Lower leg skin (tissue), 4 donors: ENCODE measurements at regions not wholly inside any gene's neighbourhood (a gene's known extent, or its start where the extent isn't known, plus 50 kb on each side); places are given as distances from the start of the nearest gene placed in this dataset.

Experiments
- DNase-seq, 2 donors: peaks; one replicate each; pipeline ENCODE4 v3.0.0-alpha.2; 2019; ENCODE audit warnings: low spot score in 2 of 2
- H3K4me3 ChIP-seq: fragments of 200-600 bp; sonication (generic); 2 replicates; pipeline ENCODE4 v1.5.1; 2017; ENCODE audit warnings: mild to moderate bottlenecking, low read depth; ENCODE audit not compliant: poor library complexity, severe bottlenecking
- CTCF ChIP-seq, 3 donors: fragments of 450-650 bp; IDR thresholded peaks; one replicate each; pipeline ENCODE4 v1.5.1; 2016; ENCODE audit warnings: antibody characterized with exemption in 3 of 3, mild to moderate bottlenecking in 3 of 3, moderate library complexity in 2 of 3
- POLR2A ChIP-seq, 2 donors: fragments of 450-650 bp; IDR thresholded peaks; one replicate each; pipeline ENCODE4 v1.6.1; 2016 to 2017; ENCODE audit warnings: antibody characterized with exemption in 2 of 2, mild to moderate bottlenecking in 1 of 2, moderate library complexity in 1 of 2
- WGBS, 2 donors: methylation state at CpG; one replicate each; pipeline ENCODE4 v1.1.5; 2018; 5-methylcytosine and 5-hydroxymethylcytosine counted together
- intact Hi-C: fragments of 100-400 bp; cut with DNase I; formaldehyde crosslinking; loops from one replicate; pipeline ENCODE4 v1.15.0; 2023; ENCODE audit warnings: low total_unique reads

- TF ChIP-seq CTCF (IDR thresholded peaks at IDR 0.05) (no peak), POLR2A (IDR thresholded peaks at IDR 0.05) (no peak)
- no peak overlapping the region for H3K4me3 ChIP-seq
- 77 to 86% methylated on average over 6 of the region's 6 CpGs for WGBS, 2 donors
- intact Hi-C loops: no loop called here
- DNase-seq: no peak
Observed at GRCh38 chr17:45676695-45677094, 107.4 kb upstream of the CRHR1 start.

- no peak overlapping the region for H3K4me3 ChIP-seq
- intact Hi-C loops: no loop called here
- 30 to 48% methylated on average over 2 to 3 of the region's 3 CpGs for WGBS, 2 donors
- no peak for DNase-seq
- no peak for TF ChIP-seq CTCF (IDR thresholded peaks at IDR 0.05)
- TF ChIP-seq POLR2A (IDR thresholded peaks at IDR 0.05): no peak
Observed at GRCh38 chr17:45677770-45678169, 106.3 kb upstream of the CRHR1 start.

GRCh38 chr17:45679426-45679825 lies 104.7 kb upstream of the CRHR1 start:
- no peak overlapping the region for H3K4me3 ChIP-seq
- no peak for DNase-seq
- intact Hi-C loops: no loop called here
- WGBS, 2 donors: 83% methylated on average over 4 of the region's 4 CpGs
- no peak for TF ChIP-seq POLR2A (IDR thresholded peaks at IDR 0.05)
- no peak for TF ChIP-seq CTCF (IDR thresholded peaks at IDR 0.05)

- 28 to 43% methylated on average over 2 of the region's 2 CpGs for WGBS, 2 donors
- intact Hi-C loops: no loop called here
Observed at GRCh38 chr17:45680360-45680759, 103.8 kb upstream of the CRHR1 start.

GRCh38 chr17:45681706-45682105 lies 102.4 kb upstream of the CRHR1 start:
- intact Hi-C loops: no loop called here

More at GRCh38 chr17:45680360-45680759, 103.8 kb upstream of the CRHR1 start:
- DNase-seq: no peak
- no peak overlapping the region for H3K4me3 ChIP-seq
- TF ChIP-seq CTCF (IDR thresholded peaks at IDR 0.05) (no peak), POLR2A (IDR thresholded peaks at IDR 0.05) (no peak)

More at GRCh38 chr17:45681706-45682105, 102.4 kb upstream of the CRHR1 start:
- 71 to 75% methylated on average over 9 of the region's 9 CpGs for WGBS, 2 donors
- H3K4me3 ChIP-seq: no peak overlapping the region
- TF ChIP-seq POLR2A (IDR thresholded peaks at IDR 0.05) (no peak), CTCF (IDR thresholded peaks at IDR 0.05) (no peak)
- no peak for DNase-seq
